ENCODE measurements at regions not wholly inside any gene's neighbourhood (a gene's known extent, or its start where the extent isn't known, plus 50 kb on each side); places are given as distances from the start of the nearest gene placed in this dataset.

GRCh38 chr6:154885214-154885613 is 109.9 kb upstream of the TIAM2 start:
- DNase-seq = no peak

GRCh38 chr6:154886016-154886415 is 109.1 kb upstream of the TIAM2 start:
- DNase-seq = no peak

GRCh38 chr6:154886471-154886870 is 108.6 kb upstream of the TIAM2 start:
- DNase-seq = no peak

GRCh38 chr6:154887051-154887450 is 108.1 kb upstream of the TIAM2 start:
- no peak for DNase-seq

GRCh38 chr6:154888421-154889295 is 106.5 kb upstream of the TIAM2 start:
- DNase-seq = no peak

- DNase-seq = no peak
Measured at GRCh38 chr6:154890874-154891273, 104.2 kb upstream of the TIAM2 start.

- no peak for DNase-seq
Measured at GRCh38 chr6:154891901-154892300, 103.2 kb upstream of the TIAM2 start.

GRCh38 chr6:154893917-154894316 is 101.2 kb upstream of the TIAM2 start:
- DNase-seq = no peak

GRCh38 chr6:154894902-154895301 is 100.2 kb upstream of the TIAM2 start:
- no peak for DNase-seq

GRCh38 chr6:154895841-154896240 is 99.3 kb upstream of the TIAM2 start:
- no peak for DNase-seq

GRCh38 chr6:154898821-154899220 is 96.3 kb upstream of the TIAM2 start:
- DNase-seq = no peak

- no peak for DNase-seq
Measured at GRCh38 chr6:154899824-154900463, 95.2 kb upstream of the TIAM2 start.

GRCh38 chr6:154901876-154902552 is 93.1 kb upstream of the TIAM2 start:
- DNase-seq = no peak

- no peak for DNase-seq
Measured at GRCh38 chr6:154907291-154907690, 87.8 kb upstream of the TIAM2 start.

GRCh38 chr6:154908723-154909122 is 86.4 kb upstream of the TIAM2 start:
- no peak for DNase-seq

- DNase-seq = no peak
Measured at GRCh38 chr6:154909311-154909710, 85.8 kb upstream of the TIAM2 start.

GRCh38 chr6:154909821-154910220 is 85.3 kb upstream of the TIAM2 start:
- DNase-seq = no peak

- no peak for DNase-seq
Measured at GRCh38 chr6:154914288-154914687, 80.8 kb upstream of the TIAM2 start.

- no peak for DNase-seq
Measured at GRCh38 chr6:154916857-154917256, 78.3 kb upstream of the TIAM2 start.

- no peak for DNase-seq
Measured at GRCh38 chr6:154917941-154918340, 77.2 kb upstream of the TIAM2 start.

GRCh38 chr6:154919806-154920205 is 75.3 kb upstream of the TIAM2 start:
- no peak for DNase-seq

- no peak for DNase-seq
Measured at GRCh38 chr6:154920495-154921200, 74.5 kb upstream of the TIAM2 start.

All from renal pelvis (tissue), 1 donor.